GM13976 (cell line): ENCODE measurements at regions not wholly inside any gene's neighbourhood (a gene's known extent, or its start where the extent isn't known, plus 50 kb on each side); places are given as distances from the start of the nearest gene placed in this dataset.

Experiments used
- DNase-seq: peaks from one replicate; pipeline ENCODE4 v3.0.0; 2012; ENCODE audit warnings: low spot score
- in situ Hi-C: fragments of 300-500 bp; cut with MboI; formaldehyde crosslinking; loops from one replicate; pipeline ENCODE4 v1.12.0; 2022; ENCODE audit warnings: low sequenced_read_pairs, mixed read lengths, inconsistent platforms; ENCODE audit not compliant: unreplicated experiment
- TF ChIP-seq, protein P1 (sequence below): IDR thresholded peaks from 2 replicates; pipeline ENCODE4 v1.5.1; 2012; ENCODE audit warnings: borderline replicate concordance, mild to moderate bottlenecking; ENCODE audit not compliant: insufficient read depth; ENCODE audit errors: extremely low read depth, missing control alignments, control extremely low read depth

DNA sequence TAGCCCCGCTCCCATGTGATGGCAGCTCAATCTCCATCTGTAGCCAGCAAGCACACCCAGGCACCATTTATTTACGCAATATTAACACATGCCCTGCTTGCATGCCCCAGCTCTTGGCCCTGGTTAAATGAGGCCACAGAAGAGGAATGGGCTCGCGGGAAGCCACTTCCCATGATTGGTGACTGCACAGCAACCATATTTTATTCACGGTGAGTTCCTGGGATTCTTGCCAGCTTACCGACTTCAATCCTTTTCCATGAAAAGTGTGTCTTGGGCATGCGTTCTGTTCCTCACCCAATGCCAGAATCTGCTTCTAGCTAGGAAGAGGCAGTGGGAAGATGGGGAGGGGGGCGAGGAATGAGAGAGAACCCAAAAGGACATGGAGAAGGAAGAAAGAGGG lies 54.7 kb downstream of the PITPNM2 start:
- TF ChIP-seq, protein P1, sequence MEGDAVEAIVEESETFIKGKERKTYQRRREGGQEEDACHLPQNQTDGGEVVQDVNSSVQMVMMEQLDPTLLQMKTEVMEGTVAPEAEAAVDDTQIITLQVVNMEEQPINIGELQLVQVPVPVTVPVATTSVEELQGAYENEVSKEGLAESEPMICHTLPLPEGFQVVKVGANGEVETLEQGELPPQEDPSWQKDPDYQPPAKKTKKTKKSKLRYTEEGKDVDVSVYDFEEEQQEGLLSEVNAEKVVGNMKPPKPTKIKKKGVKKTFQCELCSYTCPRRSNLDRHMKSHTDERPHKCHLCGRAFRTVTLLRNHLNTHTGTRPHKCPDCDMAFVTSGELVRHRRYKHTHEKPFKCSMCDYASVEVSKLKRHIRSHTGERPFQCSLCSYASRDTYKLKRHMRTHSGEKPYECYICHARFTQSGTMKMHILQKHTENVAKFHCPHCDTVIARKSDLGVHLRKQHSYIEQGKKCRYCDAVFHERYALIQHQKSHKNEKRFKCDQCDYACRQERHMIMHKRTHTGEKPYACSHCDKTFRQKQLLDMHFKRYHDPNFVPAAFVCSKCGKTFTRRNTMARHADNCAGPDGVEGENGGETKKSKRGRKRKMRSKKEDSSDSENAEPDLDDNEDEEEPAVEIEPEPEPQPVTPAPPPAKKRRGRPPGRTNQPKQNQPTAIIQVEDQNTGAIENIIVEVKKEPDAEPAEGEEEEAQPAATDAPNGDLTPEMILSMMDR: no peak
- no peak for DNase-seq
- in situ Hi-C loops: no loop called here

DNA sequence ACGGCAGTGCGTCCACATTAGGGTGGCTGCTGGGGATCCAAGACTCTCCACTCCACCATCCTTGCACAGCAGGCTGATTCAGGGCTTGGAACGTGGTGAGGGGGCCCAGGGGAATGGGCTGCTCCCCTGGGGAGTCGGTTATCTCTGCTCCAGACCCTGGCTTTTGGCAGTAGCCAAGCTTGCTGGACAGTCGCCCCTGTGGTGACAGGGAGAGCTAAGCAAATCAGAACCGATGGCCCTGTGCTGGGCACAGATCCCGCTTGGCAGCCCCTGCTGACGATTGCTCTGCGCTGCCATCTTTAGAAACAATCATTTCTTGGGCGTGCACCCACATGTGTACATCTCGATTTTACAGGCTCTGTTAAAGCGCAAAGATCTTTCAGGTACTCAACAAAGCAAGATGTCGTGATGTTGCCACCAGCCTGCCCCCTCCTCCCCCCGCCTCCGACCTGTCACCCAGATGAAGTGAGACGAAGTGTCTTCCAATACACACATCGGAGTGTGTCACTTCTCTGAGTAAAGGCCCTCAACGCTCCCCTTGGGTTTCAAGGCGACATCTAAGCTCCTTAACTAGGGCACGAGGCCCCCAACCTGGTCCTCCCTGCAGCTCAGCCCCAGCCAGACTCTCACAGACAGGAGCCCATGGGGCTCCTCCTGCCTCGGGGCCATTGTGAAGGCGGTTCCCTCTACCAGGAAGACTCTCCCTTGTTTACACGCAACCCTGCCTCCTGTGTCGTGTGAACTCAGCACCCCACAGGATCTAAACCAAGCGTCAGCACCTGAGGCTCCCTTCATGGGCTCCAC lies 55.6 kb downstream of the PITPNM2 start:
- TF ChIP-seq, protein P1: no peak
- in situ Hi-C loops: no loop called here
- DNase-seq: no peak

DNA sequence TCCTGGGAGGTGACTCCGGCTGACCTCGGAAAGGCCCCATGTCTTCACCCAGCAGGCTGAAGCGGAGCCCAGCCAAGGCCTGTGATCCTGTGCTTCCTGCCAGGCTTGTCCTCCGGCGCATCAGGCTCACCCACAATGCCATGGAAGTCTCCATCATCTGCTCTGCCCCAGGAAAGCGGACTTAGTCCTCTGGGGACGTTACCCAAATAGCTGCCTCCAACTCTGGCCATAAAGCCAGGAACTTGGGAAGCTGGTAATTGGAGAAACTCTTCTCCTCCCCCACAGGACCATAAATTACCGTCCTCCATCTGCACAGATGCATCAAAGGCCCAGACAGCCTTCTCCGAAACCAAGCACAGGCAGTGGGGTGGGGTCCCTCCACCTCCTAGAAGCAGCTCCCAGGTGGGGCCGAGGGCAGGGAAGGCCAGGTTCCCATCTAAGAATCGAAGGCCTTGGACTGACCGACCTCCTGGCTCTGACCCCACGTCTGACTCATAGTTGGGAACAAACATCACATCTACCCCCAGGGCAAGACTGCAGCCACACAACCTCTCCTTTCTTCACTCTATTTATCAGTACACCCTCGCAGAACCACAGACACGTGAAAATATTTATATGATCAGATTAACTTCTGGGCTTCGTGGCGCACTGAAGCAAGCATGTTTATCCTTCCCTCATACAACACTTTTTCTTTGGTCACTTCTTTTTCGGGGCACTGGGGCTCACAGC lies 56.4 kb downstream of the PITPNM2 start:
- TF ChIP-seq, protein P1: no peak
- in situ Hi-C loops: no loop called here
- DNase-seq: no peak

DNA sequence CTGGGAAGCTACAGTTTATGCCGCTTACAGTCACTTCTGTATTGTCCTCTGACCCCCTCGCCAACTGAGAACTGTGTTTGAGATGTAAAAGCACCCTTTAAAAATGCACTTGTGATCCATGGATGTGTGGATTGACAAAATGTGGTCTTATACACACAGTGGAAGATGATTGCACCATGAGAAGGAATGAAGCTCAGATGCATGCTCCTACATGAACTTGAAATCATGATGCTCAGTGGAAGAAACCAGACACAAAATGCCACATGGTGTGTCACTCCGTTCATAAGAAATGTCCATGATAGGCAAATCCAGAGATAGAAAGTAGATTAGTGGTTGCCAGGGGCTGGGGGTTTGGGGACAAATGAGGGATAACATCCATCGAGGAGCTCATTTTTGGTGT lies 58.0 kb downstream of the PITPNM2 start:
- TF ChIP-seq, protein P1: no peak
- in situ Hi-C loops: no loop called here

DNA sequence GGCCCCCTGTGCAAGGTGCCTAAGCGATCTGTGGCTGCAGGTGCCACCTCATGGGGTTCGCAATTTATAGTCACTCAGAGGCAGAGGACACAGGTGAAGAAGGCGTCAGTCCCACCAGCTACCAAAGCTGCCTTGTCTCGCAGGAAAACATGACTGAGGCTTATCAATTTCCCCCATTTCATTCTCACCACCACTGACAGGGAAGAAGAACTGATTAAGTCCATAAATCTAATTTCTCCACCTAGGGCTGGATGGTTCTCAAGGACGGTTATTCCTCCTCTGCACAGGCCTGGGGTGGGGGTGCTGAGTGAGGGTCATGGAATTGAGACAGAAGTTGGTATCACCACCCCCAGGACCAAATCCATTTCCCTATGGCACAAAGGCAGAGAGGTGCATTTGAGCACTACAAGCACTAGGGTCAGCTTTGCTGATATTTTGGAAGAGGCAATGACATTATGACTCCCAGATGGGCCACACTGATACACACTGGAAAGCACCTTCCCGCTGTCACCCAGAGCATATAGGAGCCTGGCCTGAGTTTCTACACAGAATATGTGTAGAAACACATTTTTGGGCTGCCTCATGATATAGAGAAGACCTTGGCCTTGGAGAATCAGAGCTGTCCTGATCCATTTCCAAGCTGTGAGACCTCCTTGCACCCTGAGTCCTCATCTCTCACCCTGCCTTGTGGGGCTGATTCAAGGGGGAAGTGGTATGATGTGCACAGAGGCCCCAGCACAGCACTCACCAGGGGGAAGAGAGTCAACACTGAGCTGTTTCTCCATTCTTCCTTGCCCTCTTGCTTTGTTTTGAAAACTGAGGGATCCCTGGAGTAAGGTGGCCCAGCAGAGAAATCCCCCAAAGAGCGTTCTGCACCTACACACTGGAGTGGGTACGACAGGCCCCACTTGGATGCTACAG lies 59.4 kb downstream of the PITPNM2 start:
- in situ Hi-C loops: no loop called here
- TF ChIP-seq, protein P1: no peak
- no peak for DNase-seq

More for the DNA sequence above, 58.0 kb downstream of the PITPNM2 start:
- DNase-seq: no peak
